Peyer's patch (tissue), 4 donors: ENCODE measurements at regions not wholly inside any gene's neighbourhood (a gene's known extent, or its start where the extent isn't known, plus 50 kb on each side); places are given as distances from the start of the nearest gene placed in this dataset.
A peak's percentile ranks its signal among the peaks of the same experiment; 100 is the strongest.

Experiments
- DNase-seq, 3 donors: peaks; one replicate each; pipeline ENCODE4 v3.0.0-alpha.2; 2017 to 2019
- H3K27ac ChIP-seq, 4 donors: fragments of 200-600 bp; sonication (generic); one replicate each; pipeline ENCODE4 v1.5.1; 2016 to 2019
- H3K27me3 ChIP-seq, 2 donors: fragments of 200-600 bp; sonication (generic); one replicate each; pipeline ENCODE4 v1.5.1; 2019
- H3K36me3 ChIP-seq, 3 donors: fragments of 200-600 bp; sonication (generic); one replicate each; pipeline ENCODE4 v1.5.1; 2016 to 2019
- H3K4me1 ChIP-seq, 4 donors: fragments of 200-600 bp; sonication (generic); one replicate each; pipeline ENCODE4 v1.5.1; 2016 to 2019
- H3K4me3 ChIP-seq, 4 donors: fragments of 200-600 bp; sonication (generic); 1 replicate in 3 of 4; 2 replicates in 1 of 4; pipeline ENCODE4 v1.5.1; 2016 to 2019; ENCODE audit warnings: mild to moderate bottlenecking in 1 of 4
- H3K9me3 ChIP-seq, 4 donors: fragments of 200-600 bp; sonication (generic); one replicate each; pipeline ENCODE4 v1.5.1; 2016 to 2019; ENCODE audit warnings: mild to moderate bottlenecking in 1 of 4
- POLR2A ChIP-seq, 2 donors: fragments of 450-650 bp; IDR thresholded peaks; one replicate each; pipeline ENCODE4 v1.5.1; 2017; ENCODE audit warnings: antibody characterized with exemption in 2 of 2, mild to moderate bottlenecking in 2 of 2, moderate library complexity in 2 of 2
- TF ChIP-seq, protein P1 (sequence below), 6 experiments: fragments of 450-650 bp in 4 of 6; fragments of 200-600 bp in 2 of 6; sonication (generic) in 1 of 6; IDR thresholded peaks; one replicate each; pipeline ENCODE4 v1.5.1; 2017 to 2019; ENCODE audit warnings: antibody characterized with exemption in 6 of 6, mild to moderate bottlenecking in 3 of 6, moderate library complexity in 1 of 6

DNA sequence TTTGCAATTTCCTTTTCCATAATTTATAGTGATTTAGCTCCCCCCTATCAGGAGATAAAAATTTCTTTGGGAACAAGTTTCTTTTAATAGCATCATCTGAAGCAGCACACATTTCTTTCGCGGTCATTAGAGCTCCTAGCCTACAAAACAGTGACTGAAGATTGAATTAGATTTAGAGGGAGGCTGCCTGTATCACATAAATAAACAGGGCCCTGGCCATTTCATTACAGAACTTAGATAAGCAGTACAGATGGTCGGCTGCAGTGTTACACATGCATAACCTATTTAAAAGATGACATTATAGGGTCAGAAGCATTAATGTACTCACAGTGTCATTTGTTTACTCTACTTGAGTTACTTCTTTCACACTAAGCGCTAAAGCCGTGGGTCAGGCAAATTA is 81.4 kb upstream of the SLC25A26 start:
- no peak for DNase-seq
- no peaks in the 10 kb centered on the region for H3K4me1 ChIP-seq
- H3K36me3 ChIP-seq, result no peaks in the 10 kb centered on the region
- TF ChIP-seq, protein P1, sequence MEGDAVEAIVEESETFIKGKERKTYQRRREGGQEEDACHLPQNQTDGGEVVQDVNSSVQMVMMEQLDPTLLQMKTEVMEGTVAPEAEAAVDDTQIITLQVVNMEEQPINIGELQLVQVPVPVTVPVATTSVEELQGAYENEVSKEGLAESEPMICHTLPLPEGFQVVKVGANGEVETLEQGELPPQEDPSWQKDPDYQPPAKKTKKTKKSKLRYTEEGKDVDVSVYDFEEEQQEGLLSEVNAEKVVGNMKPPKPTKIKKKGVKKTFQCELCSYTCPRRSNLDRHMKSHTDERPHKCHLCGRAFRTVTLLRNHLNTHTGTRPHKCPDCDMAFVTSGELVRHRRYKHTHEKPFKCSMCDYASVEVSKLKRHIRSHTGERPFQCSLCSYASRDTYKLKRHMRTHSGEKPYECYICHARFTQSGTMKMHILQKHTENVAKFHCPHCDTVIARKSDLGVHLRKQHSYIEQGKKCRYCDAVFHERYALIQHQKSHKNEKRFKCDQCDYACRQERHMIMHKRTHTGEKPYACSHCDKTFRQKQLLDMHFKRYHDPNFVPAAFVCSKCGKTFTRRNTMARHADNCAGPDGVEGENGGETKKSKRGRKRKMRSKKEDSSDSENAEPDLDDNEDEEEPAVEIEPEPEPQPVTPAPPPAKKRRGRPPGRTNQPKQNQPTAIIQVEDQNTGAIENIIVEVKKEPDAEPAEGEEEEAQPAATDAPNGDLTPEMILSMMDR (IDR thresholded peaks at IDR 0.05), result no peak
- no peak for TF ChIP-seq POLR2A (IDR thresholded peaks at IDR 0.05)
- no peak overlapping the region for H3K4me3 ChIP-seq
- H3K27me3 ChIP-seq, result no peaks in the 10 kb centered on the region
- H3K27ac ChIP-seq, result no peak overlapping the region
- H3K9me3 ChIP-seq, result no peaks in the 10 kb centered on the region

DNA sequence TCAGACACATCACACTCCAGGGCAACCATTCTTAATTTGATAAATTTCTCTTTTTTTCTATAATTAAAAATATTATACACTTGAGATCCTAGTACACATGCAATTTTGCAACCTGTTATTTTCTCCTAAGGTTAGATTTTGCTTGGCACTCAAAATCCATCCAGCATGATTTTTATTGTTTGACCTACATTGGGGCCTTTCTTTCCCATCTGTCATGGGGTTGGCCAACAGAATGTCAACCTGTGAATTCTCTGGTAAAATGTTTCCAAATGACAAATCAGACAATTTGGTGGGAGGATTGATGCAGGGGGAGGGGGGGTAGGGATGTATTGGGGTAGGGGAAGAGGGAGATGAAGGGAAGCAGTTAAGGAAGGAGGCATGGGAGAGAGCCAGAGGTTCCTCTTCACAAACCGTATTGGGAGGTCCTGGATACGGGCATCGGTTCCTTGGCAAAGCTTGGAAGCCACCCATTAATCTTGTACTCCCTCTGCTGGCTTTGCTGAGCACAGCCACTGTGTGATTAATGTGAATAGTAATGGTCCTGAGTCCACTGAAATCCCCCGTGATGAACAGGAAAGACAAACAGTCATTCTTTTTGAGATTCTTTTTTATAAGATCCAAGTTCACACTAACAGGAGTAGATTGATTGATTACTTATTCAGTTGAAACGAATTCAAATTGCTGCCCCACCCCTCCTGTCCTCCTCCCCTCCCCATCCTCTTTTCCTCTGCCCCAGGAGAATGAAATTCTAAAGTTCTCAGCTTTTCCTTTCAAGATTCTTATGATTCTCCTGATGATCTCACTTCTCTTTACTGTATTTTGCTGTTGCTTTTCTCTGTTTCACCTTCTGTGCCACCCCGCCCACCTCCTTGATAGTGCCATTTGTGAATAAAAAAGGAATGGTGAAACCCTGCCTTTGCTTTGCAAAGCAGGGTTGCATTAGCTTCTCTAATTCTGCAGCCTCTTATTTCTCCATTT is 82.2 kb upstream of the SLC25A26 start:
- TF ChIP-seq, protein P1 (IDR thresholded peaks at IDR 0.05), result peak in 4 of 6 experiments; percentile 42 to 82 (median 78)
- TF ChIP-seq POLR2A (IDR thresholded peaks at IDR 0.05), result no peak
- H3K27ac ChIP-seq, result no peak overlapping the region
- no peaks in the 10 kb centered on the region for H3K36me3 ChIP-seq
- no peak overlapping the region for H3K4me3 ChIP-seq
- H3K4me1 ChIP-seq, result no peaks in the 10 kb centered on the region
- peak in 2 of 3 donors; percentile 51 to 73 for DNase-seq
- no peaks in the 10 kb centered on the region for H3K27me3 ChIP-seq
- H3K9me3 ChIP-seq, result no peaks in the 10 kb centered on the region

DNA sequence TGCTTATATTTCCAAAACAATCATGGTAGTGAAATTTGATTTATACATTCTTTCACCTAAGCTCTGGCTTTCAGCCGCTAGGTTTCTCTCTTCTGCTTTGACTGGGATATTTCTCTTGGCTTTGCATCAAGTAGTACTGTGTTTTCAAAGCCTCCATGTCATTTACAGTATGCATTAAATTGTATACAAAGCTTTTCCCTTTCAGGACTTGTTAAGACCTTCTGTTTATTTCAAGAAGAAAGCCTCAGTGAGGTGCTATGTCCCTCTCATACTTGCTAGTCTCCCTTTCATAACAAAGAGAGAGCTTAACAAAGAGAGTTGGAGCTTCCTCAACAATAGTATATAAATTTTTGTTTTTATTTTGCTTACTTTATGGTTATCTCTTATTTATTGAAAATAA is 84.2 kb upstream of the SLC25A26 start:
- Histone ChIP-seq H3K27ac (no peak overlapping the region), H3K9me3 (no peaks in the 10 kb centered on the region), H3K36me3 (no peaks in the 10 kb centered on the region), H3K4me3 (no peak overlapping the region), H3K4me1 (no peaks in the 10 kb centered on the region), H3K27me3 (no peaks in the 10 kb centered on the region)
- DNase-seq, result no peak
- no peak for TF ChIP-seq POLR2A (IDR thresholded peaks at IDR 0.05)
- TF ChIP-seq, protein P1 (IDR thresholded peaks at IDR 0.05), result no peak

DNA sequence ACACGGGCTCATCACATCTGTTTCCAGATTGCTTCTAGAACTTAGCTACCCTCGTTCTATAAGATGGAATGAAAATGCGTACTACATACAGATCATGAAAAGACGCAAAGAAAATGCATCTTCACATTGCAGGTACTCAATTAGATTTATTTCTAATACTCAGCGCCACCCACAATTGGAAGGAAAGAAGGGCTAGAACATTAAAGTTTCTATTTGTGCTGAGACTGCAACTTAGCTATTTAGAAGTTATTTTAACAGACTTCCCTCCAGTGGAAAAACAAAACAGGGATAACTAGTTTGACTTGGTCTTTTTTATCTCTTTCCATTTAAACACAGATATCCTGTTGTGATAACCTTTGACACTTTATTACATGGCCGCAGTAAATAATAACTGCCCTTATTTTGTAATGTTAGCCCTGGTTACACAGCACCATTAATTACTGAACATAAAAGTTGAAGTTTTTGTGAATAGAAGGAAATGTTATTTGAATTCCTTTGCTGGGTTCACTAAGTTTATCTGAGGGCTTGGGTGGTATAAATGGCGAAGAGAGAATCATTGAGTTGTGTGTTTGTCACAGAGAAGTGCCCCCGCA is 86.9 kb upstream of the SLC25A26 start:
- H3K36me3 ChIP-seq, result no peaks in the 10 kb centered on the region
- no peak overlapping the region for H3K27ac ChIP-seq
- H3K4me1 ChIP-seq, result no peaks in the 10 kb centered on the region
- TF ChIP-seq, protein P1 (IDR thresholded peaks at IDR 0.05), result no peak
- no peak for TF ChIP-seq POLR2A (IDR thresholded peaks at IDR 0.05)
- no peak overlapping the region for H3K4me3 ChIP-seq
- H3K27me3 ChIP-seq, result no peaks in the 10 kb centered on the region
- no peak for DNase-seq
- no peaks in the 10 kb centered on the region for H3K9me3 ChIP-seq

DNA sequence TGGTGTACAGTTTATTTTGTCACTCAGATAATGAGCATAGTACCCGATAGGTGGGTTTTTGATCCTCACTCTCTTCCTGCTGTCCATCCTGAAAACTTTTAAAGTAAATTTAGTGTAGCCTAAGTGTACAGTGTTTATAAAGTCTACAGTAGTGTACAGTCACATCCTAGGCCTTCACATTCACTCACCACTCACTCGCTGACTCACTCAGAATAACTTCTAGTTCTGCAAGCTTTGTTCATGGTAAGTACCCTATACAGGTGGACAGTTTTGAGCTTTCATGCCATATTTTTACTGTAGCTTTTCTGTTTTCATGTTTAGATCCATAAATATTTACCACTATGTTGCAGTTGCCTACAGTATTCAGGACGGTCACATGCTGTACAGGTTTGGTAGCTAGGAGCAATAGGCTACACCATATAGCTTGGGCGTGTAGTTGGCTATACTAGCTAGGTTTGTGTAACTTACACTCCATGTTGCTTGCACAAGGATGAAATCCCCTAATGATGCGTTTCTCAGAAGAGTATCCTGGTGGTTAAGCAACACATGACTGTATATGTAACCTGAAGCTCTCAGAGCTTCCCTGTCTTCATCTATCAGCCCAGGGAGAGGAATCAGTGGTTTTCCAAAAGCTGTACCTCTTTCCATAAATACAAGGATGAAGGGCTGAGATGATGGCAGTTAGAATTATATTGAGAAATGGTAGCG is 87.6 kb upstream of the SLC25A26 start:
- H3K9me3 ChIP-seq, result no peaks in the 10 kb centered on the region
- H3K4me1 ChIP-seq, result no peaks in the 10 kb centered on the region
- TF ChIP-seq, protein P1 (IDR thresholded peaks at IDR 0.05), result no peak
- no peak for TF ChIP-seq POLR2A (IDR thresholded peaks at IDR 0.05)
- H3K36me3 ChIP-seq, result no peaks in the 10 kb centered on the region
- H3K27ac ChIP-seq, result no peak overlapping the region
- no peaks in the 10 kb centered on the region for H3K27me3 ChIP-seq
- no peak for DNase-seq
- no peak overlapping the region for H3K4me3 ChIP-seq
